ENCODE measurements at regions not wholly inside any gene's neighbourhood (a gene's known extent, or its start where the extent isn't known, plus 50 kb on each side); places are given as distances from the start of the nearest gene placed in this dataset.

- TF ChIP-seq REST (IDR thresholded peaks at IDR 0.05) (no peak), HMGXB4 (CRISPR knock-in tag; IDR thresholded peaks at IDR 0.05; ENCODE audit: borderline replicate concordance) (no peak), GATA3 (IDR thresholded peaks at IDR 0.05; ENCODE audit: borderline replicate concordance) (no peak)
These were observed 150.0 kb upstream of the MARCKS start (continued) for GRCh38 chr6:113707194-113707593.

- no peak overlapping the region for H3K27ac ChIP-seq
- ATAC-seq (no peak), FAIRE-seq (no peak), DNase-seq (ENCODE audit: low read depth in 1 of 2, low spot score in 1 of 2) (no peak)
- no peaks in the 10 kb centered on the region for H3K4me1 ChIP-seq
- H3K4me2 ChIP-seq, result no peak overlapping the region
- ChIA-PET CTCF (no interaction called here), POLR2A (no interaction called here)
- H3K9me3 ChIP-seq, result no peaks in the 10 kb centered on the region
- WGBS (ENCODE audit: missing lambda C conversion rate), result 73% methylated on average over 6 of the region's 6 CpGs
- TF ChIP-seq CHD2 (IDR thresholded peaks at IDR 0.05; ENCODE audit: low read length, partially characterized antibody) (no peak), CBX2 (IDR thresholded peaks at IDR 0.05; ENCODE audit: borderline replicate concordance, low read depth) (no peak), BCL3 (IDR thresholded peaks at IDR 0.05) (no peak), POLR2A (IDR thresholded peaks at IDR 0.05; ENCODE audit: low read length) (no peak), ZC3H11A (IDR thresholded peaks at IDR 0.05) (no peak), USF2 (IDR thresholded peaks at IDR 0.05) (no peak), EP300 (IDR thresholded peaks at IDR 0.05) (no peak), MYC (IDR thresholded peaks at IDR 0.05; ENCODE audit: borderline replicate concordance, low read length) (no peak), ATOH8 (CRISPR knock-in tag; IDR thresholded peaks at IDR 0.05; ENCODE audit: low read depth) (no peak), NFE2L2 (conservative IDR thresholded peaks at IDR 0.05; ENCODE audit: low read length) (no peak), HEYL (CRISPR knock-in tag; IDR thresholded peaks at IDR 0.05) (no peak), CHD4 (IDR thresholded peaks at IDR 0.05; ENCODE audit: borderline replicate concordance) (no peak), HES2 (IDR thresholded peaks at IDR 0.05) (no peak), MAFK (IDR thresholded peaks at IDR 0.05; ENCODE audit: partially characterized antibody) (no peak), PBX3 (IDR thresholded peaks at IDR 0.05) (no peak), RAD21 (conservative IDR thresholded peaks at IDR 0.05 in 1 of 2, IDR thresholded peaks at IDR 0.05 in 1 of 2) (no peak)
- no peak overlapping the region for H3K4me3 ChIP-seq
These were observed 147.1 kb upstream of the MARCKS start for GRCh38 chr6:113709936-113710509.

All from A549 (cell line).